HUDEP-2 (cell line): ENCODE measurements at regions not wholly inside any gene's neighbourhood (a gene's known extent, or its start where the extent isn't known, plus 50 kb on each side); places are given as distances from the start of the nearest gene placed in this dataset.

Source experiments
- DNase-seq, 76 experiments: peaks; one replicate each; lab custom pipeline; 2025; ENCODE audit not compliant: unreplicated experiment in 76 of 76; lab: John Stamatoyannopoulos, UW

DNA sequence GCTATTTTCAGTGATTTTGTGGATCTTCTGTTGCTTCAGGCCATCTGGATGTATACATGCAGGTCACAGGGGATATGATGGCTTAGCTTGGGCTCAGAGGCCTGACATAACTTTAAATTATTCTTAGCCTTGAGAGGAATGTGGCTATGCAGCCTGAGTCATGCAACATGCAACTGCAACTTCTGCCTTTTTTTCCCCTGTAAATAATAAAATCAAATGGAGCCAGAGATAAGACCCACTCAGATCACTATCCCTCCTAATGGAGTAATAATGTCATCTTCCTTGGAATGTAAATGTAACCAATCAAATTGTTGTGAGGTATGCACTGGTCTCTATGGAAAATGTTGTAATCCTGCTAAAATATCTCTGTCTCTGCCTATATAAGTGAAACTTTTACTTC lies 54.9 kb downstream of the MAGEB17 start:
- no peak for DNase-seq

DNA sequence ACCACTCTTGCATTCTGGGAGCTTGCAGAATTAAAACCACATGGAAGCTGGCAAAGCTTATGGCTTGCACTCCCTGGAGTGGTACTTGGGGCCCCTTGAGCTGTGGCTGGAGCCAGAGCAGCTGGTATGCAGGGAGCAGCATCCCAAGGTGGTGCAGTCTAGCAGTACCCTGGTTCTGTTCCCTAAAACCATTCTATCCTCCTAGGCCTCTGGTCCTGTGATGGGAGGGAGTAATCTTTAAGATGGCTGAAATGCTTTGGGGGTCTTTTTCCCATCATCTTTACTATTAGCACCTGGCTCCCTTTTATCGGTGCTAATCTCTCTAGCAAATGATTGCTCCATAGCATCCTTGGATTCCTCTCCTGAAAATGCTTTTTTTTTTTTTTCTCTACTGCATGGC lies 56.1 kb downstream of the MAGEB17 start:
- DNase-seq: no peak

DNA sequence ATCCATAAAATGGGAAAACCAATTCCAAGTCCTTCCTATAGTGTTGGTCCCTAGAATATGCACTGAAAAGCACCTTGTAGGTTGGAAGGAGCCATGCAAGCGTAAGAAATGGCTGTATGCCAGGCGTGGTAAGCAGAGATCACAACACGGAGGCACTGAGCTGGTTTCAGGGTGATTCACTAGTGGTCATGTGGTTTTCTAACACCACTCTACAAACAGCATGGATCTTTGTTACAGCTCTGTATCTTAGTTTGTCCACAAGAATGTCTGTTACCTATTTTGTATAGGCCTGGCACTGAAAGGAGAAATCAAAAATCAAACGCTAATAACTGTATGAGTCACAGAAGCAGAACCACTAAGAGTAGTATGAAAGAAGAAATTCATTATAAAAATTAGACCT lies 71.9 kb downstream of the MAGEB17 start:
- no peak for DNase-seq

DNA sequence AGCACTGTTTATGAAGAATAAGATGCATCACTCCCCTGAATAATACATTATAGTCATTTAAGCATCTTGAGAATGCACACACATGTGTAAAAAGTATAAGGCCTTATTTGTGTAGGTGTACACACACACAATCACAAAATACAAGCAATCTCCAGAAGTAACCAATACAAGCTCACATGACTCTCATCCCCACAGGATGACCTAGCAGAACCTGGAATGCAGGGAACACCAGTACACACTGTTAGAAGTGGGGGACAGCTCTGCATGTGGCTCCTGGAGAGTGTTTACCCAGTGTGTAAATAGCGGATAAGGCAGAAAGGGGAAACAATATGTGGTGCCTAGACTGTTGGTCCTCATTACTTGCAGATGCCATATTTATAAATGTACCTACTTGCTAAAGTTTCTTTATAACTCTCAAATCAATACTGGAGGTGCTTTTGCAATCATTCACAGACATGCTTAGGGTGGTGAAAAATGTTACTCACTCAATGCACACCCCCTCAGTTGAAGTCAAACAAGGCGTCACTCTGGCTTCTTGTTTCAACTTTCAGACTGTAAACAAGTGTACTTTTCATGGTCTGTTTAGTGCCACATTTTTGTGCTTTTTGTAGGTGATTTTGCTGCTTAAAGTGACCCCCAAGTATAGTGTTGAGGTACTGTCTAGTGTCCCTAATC lies 73.1 kb downstream of the MAGEB17 start:
- DNase-seq: no peak

DNA sequence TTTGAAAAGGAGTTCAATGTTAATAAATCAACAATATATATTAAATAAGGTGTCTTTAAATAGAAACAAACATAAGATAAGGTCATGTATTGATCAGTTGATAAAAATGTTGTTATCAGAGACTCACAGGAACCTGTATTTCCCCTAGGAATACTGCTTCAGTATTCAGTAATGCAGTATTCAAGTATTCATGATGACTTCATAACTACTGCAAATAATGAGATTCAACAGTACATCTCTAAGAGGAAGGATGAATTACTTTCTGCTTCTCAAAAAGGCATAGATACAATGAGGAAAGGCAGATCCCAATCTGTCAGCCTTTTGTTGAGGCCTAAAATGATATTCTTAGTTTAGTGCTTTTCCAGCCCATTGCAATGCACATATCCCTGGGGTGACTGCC lies 73.7 kb downstream of the MAGEB17 start:
- no peak for DNase-seq

DNA sequence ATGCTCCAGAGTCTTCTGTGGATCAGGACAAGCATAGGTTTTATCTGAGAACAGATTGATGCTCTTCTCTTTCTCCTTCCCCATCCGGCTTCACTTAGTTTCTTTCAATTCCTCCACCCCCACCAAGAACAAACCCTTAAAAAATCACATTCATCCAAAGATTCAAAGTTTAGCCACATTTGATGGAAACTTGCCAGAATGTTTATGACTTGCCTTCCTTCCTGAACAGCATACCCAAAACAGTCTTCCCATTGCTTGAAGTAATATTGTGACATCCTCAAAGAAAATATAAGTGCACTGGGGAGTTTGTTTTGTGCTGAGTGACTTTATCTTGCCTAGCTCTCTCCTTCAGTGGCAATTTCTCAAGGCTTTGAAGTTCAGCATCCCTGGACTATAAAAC lies 83.0 kb downstream of the MAGEB17 start:
- DNase-seq: no peak

DNA sequence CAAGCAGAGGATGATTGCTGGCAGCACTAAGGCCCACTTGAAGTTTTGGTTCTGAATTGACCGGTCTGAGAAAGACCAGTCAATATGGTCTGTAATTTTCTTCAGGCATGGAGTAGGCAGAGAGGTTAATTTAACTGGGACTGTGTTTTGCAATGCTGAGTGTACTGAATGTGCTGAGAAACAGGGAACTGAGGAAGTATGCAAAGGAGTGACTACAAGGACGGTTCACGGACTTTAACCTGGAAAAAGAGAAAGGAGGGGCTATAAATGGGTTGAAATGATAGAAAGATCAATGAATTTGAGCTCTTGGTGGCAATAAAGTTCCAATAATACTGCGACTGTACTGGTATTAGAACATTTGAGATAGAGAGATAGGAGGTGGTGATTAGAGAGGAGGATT lies 84.5 kb downstream of the MAGEB17 start:
- DNase-seq: no peak

DNA sequence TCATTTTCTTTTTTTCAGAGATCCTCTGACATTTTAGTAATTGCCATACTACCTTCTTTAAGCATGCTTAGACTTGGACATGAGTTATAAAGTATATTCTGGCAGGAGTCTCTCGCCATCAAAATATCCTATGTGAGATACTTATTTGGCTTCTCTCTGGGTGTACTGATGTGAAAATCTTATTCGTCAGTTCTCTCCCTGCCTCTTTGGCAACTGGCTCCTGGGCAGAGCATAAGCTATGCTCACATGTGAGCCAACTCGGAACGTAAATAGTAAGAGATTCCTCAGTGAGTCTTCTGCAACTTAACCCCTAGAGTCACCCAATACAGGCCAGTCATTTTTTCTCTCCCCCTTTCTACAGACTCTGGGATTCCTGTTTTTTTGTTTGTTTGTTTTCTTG lies 91.6 kb downstream of the MAGEB17 start:
- no peak for DNase-seq

DNA sequence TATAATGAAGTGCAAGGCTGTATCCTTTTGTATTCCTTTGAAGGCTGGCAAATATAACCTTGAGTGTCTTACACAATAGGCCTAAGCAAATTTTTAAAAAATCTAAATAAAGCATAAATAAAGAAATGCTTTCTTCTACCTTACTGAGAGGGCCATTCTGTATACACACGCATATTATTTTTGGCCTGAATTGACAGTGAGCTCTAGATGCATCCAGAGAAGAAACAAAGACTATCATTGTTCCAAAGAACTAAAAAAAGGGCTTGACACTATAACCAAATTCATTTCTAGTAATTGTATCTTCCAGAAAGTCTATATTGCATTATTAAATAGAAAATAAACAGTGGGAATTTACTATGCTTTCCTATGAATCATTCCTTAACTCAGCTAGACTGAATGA lies 100.2 kb downstream of the MAGEB17 start:
- DNase-seq: no peak

DNA sequence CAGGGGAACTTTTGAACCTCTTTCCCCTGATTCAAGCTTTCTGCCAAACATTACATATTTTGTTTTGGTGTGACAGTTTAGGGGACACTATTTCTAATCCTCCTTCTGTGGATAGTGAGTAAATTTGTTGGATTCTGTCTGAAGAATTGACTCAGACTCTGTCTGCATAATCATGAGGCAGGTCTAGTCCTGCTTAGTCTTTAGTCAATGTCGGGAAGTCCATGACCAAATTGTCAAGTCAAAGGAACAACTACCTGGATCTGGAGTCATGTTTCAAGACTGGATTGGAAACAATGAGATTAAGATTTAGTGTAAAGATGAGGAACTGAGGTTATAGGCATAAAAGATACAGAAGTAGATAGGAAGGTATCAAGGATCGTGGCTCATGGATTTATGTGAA lies 100.9 kb downstream of the MAGEB17 start:
- DNase-seq: no peak

DNA sequence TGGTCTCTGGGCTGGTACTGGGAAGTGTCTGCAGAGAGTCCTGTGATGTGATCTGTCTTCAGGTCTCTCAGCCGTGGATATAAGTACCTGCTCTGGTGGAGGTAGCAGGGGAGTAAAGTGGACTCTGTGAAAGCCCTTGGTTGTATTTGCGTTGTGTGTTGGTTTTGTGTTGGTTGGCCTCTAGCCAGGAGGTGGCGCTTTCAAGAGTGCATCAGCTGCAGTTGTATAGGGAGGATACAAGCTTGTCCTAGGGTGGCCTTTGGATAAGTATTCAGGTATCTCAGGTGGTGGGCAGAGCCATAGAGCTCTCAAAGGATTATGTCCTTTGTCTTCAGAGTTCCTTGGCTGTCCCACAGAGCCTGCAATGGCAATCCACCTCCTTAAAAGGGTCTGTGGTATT lies 111.6 kb downstream of the MAGEB17 start:
- DNase-seq: peak in 5 of 76 experiments; percentile 0

DNA sequence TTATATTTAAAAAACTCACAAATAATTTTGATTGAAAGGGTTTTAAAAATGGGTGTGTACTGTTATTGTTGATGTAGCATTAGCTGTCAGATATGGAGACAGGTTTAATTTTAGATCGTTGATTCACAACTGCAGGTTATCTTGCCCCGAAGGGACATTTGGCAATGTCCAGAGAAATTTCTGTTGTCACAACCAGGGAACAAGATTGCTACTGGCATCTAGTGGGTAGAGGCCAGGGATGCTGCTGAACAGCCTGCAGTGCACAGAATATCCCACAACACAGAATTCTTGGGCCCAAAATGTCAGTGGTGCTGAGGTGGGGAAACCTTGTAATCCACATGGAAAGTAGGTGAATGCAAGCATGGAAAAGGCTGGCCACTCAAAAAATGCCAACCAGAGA lies 114.9 kb downstream of the MAGEB17 start:
- DNase-seq: no peak

DNA sequence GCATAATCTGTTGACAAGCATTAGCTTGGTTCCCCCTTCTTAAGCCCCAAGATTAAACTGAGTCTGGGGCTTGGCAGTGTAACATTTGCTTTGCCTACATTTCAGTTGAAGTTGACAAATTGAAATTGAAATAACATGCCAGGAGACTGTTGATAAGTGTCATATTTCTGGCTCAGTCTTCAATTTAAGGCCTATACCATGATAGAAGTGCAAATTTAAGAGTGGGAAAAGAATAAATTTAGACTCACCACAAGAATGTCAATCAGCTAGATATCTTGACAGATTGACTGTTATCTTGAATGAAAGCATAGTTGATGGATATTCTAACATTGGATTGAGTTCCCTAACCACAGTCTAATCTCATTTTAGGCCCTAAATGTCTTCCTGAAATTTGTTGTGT lies 117.6 kb downstream of the MAGEB17 start:
- no peak for DNase-seq

DNA sequence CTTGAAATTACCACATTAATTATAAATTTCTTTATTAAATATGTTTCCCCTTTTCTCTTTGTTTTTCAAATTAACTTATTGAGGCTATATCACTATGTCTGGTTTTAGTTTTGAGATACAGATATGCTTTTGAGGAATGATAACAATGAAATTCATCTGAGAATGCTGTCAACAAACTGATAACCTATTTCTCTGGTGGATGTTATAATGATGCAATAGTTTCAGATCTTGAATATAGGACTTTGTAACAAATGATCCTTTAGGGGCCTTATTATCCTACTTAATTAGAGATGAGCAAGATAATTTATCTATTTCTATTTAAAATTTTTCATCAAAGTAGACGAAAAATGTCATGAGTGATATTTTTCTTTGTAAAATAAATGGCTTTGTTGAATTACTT lies 123.7 kb downstream of the MAGEB17 start:
- DNase-seq: no peak

DNA sequence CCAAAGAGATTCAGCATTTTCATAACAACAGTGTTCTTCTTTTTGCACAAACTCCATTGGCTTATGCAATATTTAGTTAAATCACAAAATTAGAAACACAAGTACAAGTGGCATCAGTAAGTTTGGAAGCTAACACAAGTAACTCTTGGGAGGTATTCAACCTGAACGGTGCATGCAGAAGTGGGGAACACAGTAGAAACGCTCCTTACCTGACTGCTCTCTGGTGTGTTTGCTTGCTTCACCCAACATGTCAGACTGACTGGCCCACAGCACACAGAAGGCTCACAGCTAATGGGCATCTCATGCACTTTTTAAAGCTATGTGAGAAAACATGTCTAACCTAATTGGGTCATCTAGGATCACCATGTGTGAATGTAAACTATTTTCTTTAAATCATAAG lies 133.6 kb downstream of the MAGEB17 start:
- DNase-seq: no peak

DNA sequence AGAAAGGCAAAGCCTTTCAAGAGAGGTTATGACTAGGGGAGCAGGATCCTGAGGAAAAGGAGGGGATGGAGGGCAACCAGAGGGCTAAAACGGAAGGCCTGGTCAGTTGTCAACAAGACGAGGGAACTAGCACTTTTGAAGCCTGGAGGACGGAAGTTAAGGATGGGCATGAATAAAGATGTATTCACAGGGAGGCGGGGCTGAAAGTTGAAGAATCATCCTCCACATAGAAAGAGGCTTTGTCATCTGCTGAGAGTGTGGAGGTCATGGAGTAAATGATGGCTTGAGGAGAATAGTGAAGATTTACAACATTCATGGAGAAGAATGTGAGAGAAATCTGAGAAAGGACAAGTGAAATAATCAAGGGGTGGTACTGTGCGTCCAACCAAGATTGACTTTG lies 137.5 kb downstream of the MAGEB17 start:
- no peak for DNase-seq

DNA sequence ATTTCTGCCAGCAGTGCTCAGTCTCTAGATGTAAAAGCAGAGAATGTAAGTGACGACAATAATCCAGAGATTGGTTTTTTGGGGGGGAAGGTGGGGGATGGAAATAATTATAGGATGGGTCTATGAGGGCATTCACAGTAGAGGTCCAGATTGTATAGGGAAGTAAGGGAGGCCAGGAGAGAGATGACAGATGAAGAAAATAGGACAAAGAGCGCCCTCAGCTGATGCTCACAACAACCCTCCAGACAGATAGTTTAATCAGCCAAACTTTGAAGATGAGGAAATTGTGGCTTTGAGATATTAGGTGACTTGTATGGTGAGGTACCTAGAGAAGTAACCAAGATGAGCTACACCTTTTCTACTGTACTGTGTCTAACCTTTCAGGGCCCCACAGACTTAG lies 137.9 kb downstream of the MAGEB17 start:
- no peak for DNase-seq

DNA sequence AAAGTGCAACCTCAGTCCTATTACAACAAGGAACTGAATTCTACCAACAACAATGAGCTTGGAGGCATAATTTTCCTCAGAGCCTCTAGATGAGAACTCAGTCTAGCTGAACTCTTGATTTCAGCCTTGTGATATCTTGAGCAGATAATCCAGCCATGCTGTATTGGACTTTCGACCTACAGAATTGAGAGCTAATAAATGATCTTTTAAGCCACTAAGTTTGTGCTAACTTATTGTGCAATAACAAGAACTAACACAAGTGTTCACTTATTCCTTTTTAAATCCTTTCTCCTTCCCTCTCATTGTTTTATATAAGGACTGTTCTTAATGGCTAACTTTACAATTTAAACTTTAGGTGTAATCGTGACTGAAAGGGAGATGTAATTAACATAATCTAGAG lies 140.7 kb downstream of the MAGEB17 start:
- no peak for DNase-seq

DNA sequence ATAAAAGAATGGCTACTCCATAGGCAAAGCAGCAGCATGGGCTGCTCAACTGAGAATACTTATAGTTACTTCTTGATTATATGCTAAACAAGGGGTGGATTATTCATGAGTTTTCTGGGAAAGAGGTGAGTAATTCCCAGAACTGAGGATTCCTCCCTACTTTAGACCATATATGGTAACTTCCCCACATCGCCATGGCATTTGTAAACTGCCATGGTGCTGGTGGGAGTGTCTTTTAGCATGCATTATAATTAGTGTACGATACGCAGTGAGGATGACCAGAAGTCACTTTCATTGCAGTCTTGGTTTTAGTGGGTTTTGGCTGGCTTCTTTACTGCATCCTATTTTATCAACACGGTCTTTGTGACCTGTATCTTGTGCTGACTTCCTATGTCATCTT lies 141.5 kb downstream of the MAGEB17 start:
- no peak for DNase-seq

DNA sequence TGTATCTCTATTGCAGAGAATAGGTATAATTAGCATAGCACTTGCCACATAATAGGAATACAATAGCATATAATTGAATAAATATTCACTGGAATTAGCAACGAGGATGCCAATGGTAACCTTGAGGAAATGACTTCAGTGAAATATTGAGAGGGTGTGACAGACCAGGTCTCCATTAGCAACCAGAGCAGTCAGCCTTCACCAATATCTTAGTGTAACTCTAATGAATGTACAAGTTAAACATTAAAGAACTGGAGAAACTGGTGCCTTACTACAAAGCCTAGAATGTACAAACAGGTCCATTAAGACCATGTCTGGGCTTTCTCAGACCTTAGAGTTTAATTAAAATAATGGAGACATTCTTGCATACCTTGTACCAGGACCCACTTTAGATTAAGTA lies 143.0 kb downstream of the MAGEB17 start:
- DNase-seq: no peak

DNA sequence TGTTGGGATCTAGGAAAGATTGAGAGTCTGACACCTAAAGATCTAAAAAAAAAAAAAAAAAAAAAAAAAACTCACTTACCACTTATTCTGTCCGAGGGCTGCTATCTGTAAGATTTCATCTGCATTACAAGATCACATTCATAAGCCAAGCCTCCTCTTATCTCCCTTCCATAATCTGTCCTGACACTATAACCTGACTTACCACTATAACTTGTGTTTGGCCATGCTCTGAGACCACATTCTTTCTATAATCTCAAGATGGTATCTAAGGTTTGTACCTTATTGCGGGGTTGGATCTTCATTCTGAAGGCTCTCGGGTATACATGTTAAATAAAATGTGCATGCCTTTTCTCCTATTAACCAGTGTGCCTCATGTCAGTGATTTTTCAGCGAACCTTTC lies 144.4 kb downstream of the MAGEB17 start:
- DNase-seq: no peak

DNA sequence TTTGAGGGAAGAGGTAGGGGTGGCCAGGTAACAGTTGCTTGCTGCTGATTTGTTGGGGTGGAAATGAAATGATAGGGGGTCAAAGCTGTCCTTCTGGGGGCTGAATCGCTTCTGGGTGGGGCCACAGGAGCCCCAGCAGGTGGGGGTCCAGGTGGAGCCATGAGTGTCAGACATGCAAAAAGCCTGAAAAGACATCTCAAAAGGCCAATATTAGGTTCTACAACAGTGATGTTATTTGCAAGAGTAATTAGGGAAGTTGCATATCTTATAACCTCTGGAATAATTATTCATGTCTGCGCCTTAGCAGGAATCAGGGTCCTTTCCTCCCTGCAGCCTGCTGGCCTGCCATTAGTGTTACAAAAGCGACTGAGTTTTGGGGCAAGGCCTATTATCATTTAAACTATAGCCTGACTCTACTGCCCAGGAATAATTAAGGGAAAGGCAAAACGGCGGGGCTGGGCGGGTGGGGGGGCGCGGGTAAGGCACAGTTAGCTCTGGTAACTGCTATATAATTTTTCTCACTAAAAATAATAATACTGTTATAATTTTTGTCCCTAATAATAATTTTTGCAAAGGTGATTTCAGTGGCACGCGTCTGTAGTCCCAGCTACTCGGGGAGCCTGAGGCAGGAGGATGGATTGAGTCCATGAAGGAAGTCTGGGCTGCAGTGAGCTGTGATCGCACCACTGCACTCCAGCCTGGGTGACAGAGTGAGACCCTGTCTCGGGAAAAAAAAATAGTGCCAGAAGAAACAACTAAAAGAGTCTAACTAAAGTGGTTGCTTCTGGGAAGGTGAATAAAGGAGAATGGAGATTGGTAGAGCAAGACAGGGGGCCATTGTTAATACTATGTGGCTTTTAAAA lies 145.7 kb downstream of the MAGEB17 start:
- DNase-seq: no peak
